K562 (cell line): ENCODE measurements at regions not wholly inside any gene's neighbourhood (a gene's known extent, or its start where the extent isn't known, plus 50 kb on each side); places are given as distances from the start of the nearest gene placed in this dataset.

Experiments used
- CREM ChIP-seq: IDR thresholded peaks from 2 replicates; pipeline ENCODE4 v1.6.1; 2014; ENCODE audit warnings: antibody characterized with exemption, low read depth
- FOXJ3 ChIP-seq: sonication (generic); formaldehyde crosslinking; IDR thresholded peaks from 2 replicates; pipeline ENCODE4 v1.4.0; 2020; ENCODE audit warnings: mild to moderate bottlenecking, missing genetic modification reagents
- GABPB2 ChIP-seq: fragments of 250-450 bp; sonication (Bioruptor Pico); conservative IDR thresholded peaks from 2 replicates; pipeline ENCODE4 v1.5.1; 2021; ENCODE audit warnings: mild to moderate bottlenecking
- IRF2 ChIP-seq: sonication (generic); formaldehyde crosslinking; IDR thresholded peaks from 2 replicates; pipeline ENCODE4 v1.8.1; 2022; ENCODE audit warnings: mild to moderate bottlenecking, missing genetic modification reagents
- POLR2G ChIP-seq: fragments of 200-400 bp; formaldehyde crosslinking; IDR thresholded peaks from 2 replicates; pipeline ENCODE4 v1.6.1; 2017; ENCODE audit warnings: low read depth, mild to moderate bottlenecking, antibody characterized with exemption, low read length, moderate library complexity
- SRF ChIP-seq, 2 experiments: fragments of 250-450, 450-650 bp in 1 of 2; sonication (Bioruptor Pico) in 1 of 2; sonication (generic) in 1 of 2; formaldehyde crosslinking; IDR thresholded peaks; 2 replicates each; pipeline versions ENCODE4 v1.5.0 to v1.5.1; 2020 to 2022; ENCODE audit warnings: mild to moderate bottlenecking in 1 of 2, missing genetic modification reagents in 1 of 2

DNA sequence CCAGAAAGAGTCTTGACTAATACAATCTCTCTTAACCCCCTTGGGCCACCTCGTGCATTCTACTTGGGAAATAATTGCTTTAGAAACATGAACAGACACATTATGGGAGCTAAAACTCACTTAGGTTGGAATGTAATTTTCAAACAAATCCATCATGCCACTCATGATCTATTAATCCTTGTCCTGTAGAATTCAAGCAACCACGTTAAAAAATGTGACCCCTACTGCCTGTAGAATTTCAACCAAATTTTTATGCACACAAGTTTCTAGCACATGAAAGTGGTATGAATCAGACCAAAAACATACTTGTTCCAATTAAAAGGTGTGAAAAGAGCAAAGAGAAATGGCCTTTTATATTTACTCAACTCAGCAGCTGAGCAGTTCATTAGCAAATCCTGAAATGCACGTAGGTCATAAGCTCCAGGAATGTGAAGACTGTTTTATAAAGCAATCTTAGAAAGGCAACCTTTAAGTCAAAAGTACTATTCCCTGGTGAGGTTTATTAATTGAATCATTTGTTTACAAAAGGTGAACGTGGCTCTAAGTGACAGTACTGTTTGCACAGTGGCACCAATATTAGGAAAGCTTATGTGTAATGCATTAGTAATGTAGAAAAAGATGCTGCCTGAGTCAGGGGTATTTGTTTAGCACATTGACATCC lies 459.4 kb upstream of the UBE2E3 start:
- no peak for TF ChIP-seq FOXJ3 (CRISPR knock-in tag)
- no peak for TF ChIP-seq IRF2
- no peak for TF ChIP-seq CREM
- no peak for TF ChIP-seq GABPB2
- TF ChIP-seq SRF (CRISPR knock-in tag; IDR thresholded peaks at IDR 0.05): no peak
- TF ChIP-seq POLR2G: no peak
